ENCODE measurements at regions not wholly inside any gene's neighbourhood (a gene's known extent, or its start where the extent isn't known, plus 50 kb on each side); places are given as distances from the start of the nearest gene placed in this dataset.

DNA sequence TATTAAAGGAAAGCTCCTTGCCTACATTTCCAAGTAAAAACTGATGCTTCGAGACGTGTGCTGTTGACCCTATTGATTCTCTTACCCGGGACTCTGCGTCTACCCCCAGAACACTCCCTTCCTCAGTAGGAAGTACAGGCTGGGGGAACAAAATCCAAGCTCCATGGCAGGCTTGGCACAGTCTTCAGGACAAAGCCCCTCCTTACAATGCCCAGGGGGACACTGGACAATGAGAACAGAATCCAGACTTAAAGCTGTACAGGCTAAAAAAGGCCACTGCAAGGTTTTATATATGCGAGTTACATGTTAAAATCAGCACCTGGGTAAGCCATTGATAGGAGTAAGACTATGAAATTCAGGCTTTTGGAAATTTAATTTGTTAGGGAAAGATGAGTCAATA, 250.6 kb upstream of the DAPK1 start:
- H3K9me2 ChIP-seq (ENCODE audit: insufficient read depth): no peaks in the 10 kb centered on the region
- H3K4me1 ChIP-seq (ENCODE audit: control insufficient read depth in 1 of 2, insufficient read depth in 2 of 2, low read length in 2 of 2): no peaks in the 10 kb centered on the region
- no peak for TF ChIP-seq POLR2A (IDR thresholded peaks at IDR 0.05; ENCODE audit: borderline replicate concordance, extremely low read depth, insufficient read depth, insufficient read length)
- TF ChIP-seq YY1 (IDR thresholded peaks at IDR 0.05; ENCODE audit: extremely low read depth, insufficient replicate concordance, low read depth, low read length): no peak
- no peak for TF ChIP-seq ELF1 (IDR thresholded peaks at IDR 0.05; ENCODE audit: borderline replicate concordance, low read depth)
- TF ChIP-seq FOSL1 (IDR thresholded peaks at IDR 0.05; ENCODE audit: low read depth): no peak
- TF ChIP-seq RAD21 (IDR thresholded peaks at IDR 0.05; ENCODE audit: low read depth): no peak
- no peak for TF ChIP-seq EZH2phosphoT487 (IDR thresholded peaks at IDR 0.05; ENCODE audit: borderline replicate concordance)
- TF ChIP-seq CEBPB (IDR thresholded peaks at IDR 0.05; ENCODE audit: low read depth): no peak
- H3K79me2 ChIP-seq (ENCODE audit: insufficient read depth, low read length): no peaks in the 10 kb centered on the region
- no peak overlapping the region for H2AFZ ChIP-seq (ENCODE audit: low read depth, low read length, poor library complexity, severe bottlenecking)
- no peak overlapping the region for H3K27ac ChIP-seq (ENCODE audit: low read depth, low read length)
- ChIA-PET CTCF (no interaction called here), POLR2A (no interaction called here), RAD21 (ENCODE audit: low non-redundant PET in 1 of 2, low total read pairs in 2 of 2, uncharacterized antibody in 2 of 2, unreplicated experiment in 2 of 2) (no interaction called here)
- no TSS peak for BruUV-seq (replicated peaks)
- H3K4me3 ChIP-seq (replicated peaks in 1 of 2; ENCODE audit: low read depth in 1 of 2, low read length in 2 of 2): no peak overlapping the region
- H3K27me3 ChIP-seq (ENCODE audit: insufficient read depth, low read length): peaks cover 17% of the 10 kb centered on the region
- no peaks in the 10 kb centered on the region for H4K20me1 ChIP-seq (ENCODE audit: insufficient read depth)
- no peaks in the 10 kb centered on the region for H3K36me3 ChIP-seq (ENCODE audit: control insufficient read depth in 1 of 2, insufficient read depth in 2 of 2, low read length in 2 of 2)
- H3K4me2 ChIP-seq (ENCODE audit: low read length): no peak overlapping the region
- no peaks in the 10 kb centered on the region for H3K9me3 ChIP-seq (ENCODE audit: control insufficient read depth in 1 of 2, insufficient read depth in 1 of 2, low read depth in 1 of 2, low read length in 2 of 2)
- H3K9ac ChIP-seq (ENCODE audit: low read length): no peak overlapping the region
- intact Hi-C loops (cut with micrococcal nuclease): loop anchor here (5.0 kb wide), 1 partner anchor 50 kb away; no protein-coding TSS in a partner anchor
- no peak for DNase-seq (ENCODE audit: low read depth, low spot score)
- ATAC-seq: no peak

DNA sequence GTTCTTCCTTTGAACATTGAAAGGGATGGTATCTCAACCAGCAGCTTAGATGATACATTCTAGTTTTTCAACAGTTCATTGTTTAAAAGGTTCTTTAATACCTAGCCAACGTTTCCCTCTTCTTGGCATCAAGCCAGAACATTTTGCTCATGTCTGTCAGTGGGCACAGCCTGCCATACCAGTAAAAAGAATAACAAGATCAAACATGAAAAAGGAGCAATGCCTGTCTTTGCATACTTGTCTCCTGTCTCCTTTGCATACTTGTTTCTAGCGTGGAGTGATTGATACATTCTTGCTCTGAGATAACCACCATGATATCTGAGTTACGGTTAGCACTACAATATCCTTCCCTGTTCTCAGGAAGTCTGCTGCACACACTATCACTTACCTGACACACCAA, 248.6 kb upstream of the DAPK1 start:
- no peak overlapping the region for H2AFZ ChIP-seq (ENCODE audit: low read depth, low read length, poor library complexity, severe bottlenecking)
- no peaks in the 10 kb centered on the region for H3K79me2 ChIP-seq (ENCODE audit: insufficient read depth, low read length)
- BruUV-seq (replicated peaks): no TSS peak
- H3K9me2 ChIP-seq (ENCODE audit: insufficient read depth): no peaks in the 10 kb centered on the region
- H3K9ac ChIP-seq (ENCODE audit: low read length): no peak overlapping the region
- H3K27me3 ChIP-seq (ENCODE audit: insufficient read depth, low read length): peaks cover 20% of the 10 kb centered on the region
- no peak overlapping the region for H3K4me2 ChIP-seq (ENCODE audit: low read length)
- DNase-seq (ENCODE audit: low read depth, low spot score) (no peak), ATAC-seq (no peak)
- H3K27ac ChIP-seq (ENCODE audit: low read depth, low read length): no peak overlapping the region
- CTCF ChIA-PET: no interaction called here
- POLR2A ChIA-PET: no interaction called here
- no peak overlapping the region for H3K4me3 ChIP-seq (replicated peaks in 1 of 2; ENCODE audit: low read depth in 1 of 2, low read length in 2 of 2)
- no peaks in the 10 kb centered on the region for H3K9me3 ChIP-seq (ENCODE audit: control insufficient read depth in 1 of 2, insufficient read depth in 1 of 2, low read depth in 1 of 2, low read length in 2 of 2)
- H4K20me1 ChIP-seq (ENCODE audit: insufficient read depth): no peaks in the 10 kb centered on the region
- H3K4me1 ChIP-seq (ENCODE audit: control insufficient read depth in 1 of 2, insufficient read depth in 2 of 2, low read length in 2 of 2): no peaks in the 10 kb centered on the region
- intact Hi-C loops (cut with micrococcal nuclease): loop anchor here (5.0 kb wide), 1 partner anchor 52 kb away; no protein-coding TSS in a partner anchor
- TF ChIP-seq CEBPB (IDR thresholded peaks at IDR 0.05; ENCODE audit: low read depth) (no peak), EGR1 (IDR thresholded peaks at IDR 0.05; ENCODE audit: low read depth) (no peak), SIN3A (IDR thresholded peaks at IDR 0.05; ENCODE audit: low read depth) (no peak), ELF1 (IDR thresholded peaks at IDR 0.05; ENCODE audit: borderline replicate concordance, low read depth) (no peak), RAD21 (IDR thresholded peaks at IDR 0.05; ENCODE audit: low read depth) (no peak), ZFX (IDR thresholded peaks at IDR 0.05) (no peak), CBX3 (IDR thresholded peaks at IDR 0.05; ENCODE audit: low read depth) (no peak), YY1 (IDR thresholded peaks at IDR 0.05; ENCODE audit: extremely low read depth, insufficient replicate concordance, low read depth, low read length) (no peak)
- TF ChIP-seq, protein P1, sequence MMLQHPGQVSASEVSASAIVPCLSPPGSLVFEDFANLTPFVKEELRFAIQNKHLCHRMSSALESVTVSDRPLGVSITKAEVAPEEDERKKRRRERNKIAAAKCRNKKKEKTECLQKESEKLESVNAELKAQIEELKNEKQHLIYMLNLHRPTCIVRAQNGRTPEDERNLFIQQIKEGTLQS (IDR thresholded peaks at IDR 0.05): no peak
- RAD21 ChIA-PET (ENCODE audit: low non-redundant PET in 1 of 2, low total read pairs in 2 of 2, uncharacterized antibody in 2 of 2, unreplicated experiment in 2 of 2): no interaction called here
- H3K36me3 ChIP-seq (ENCODE audit: control insufficient read depth in 1 of 2, insufficient read depth in 2 of 2, low read length in 2 of 2): no peaks in the 10 kb centered on the region

Measured in HCT116 (cell line).